Tibial artery (tissue), 4 donors: ENCODE measurements at regions not wholly inside any gene's neighbourhood (a gene's known extent, or its start where the extent isn't known, plus 50 kb on each side); places are given as distances from the start of the nearest gene placed in this dataset.

ENCODE experiments used
- DNase-seq, 2 donors: peaks; one replicate each; pipeline ENCODE4 v3.0.0-alpha.2; 2019
- H3K27ac ChIP-seq, 2 donors: fragments of 200-600 bp; sonication (generic) in 1 of 2; 1 replicate in 1 of 2; 2 replicates in 1 of 2; pipeline ENCODE4 v1.5.1; 2018 to 2019; ENCODE audit warnings: mild to moderate bottlenecking in 1 of 2
- H3K27me3 ChIP-seq, 2 donors: fragments of 200-600 bp; sonication (generic) in 1 of 2; one replicate each; pipeline versions ENCODE4 v1.5.1 to v1.6.0; 2016 to 2019
- H3K36me3 ChIP-seq, 3 donors: fragments of 200-600 bp; sonication (generic) in 2 of 3; one replicate each; pipeline ENCODE4 v1.5.1; 2016 to 2019; ENCODE audit warnings: mild to moderate bottlenecking in 2 of 3
- H3K4me1 ChIP-seq, 4 donors: fragments of 200-600 bp; sonication (generic) in 2 of 4; 1 replicate in 3 of 4; 2 replicates in 1 of 4; pipeline ENCODE4 v1.5.1; 2016 to 2019
- H3K4me3 ChIP-seq, 2 donors: fragments of 200-600 bp; sonication (generic) in 1 of 2; 1 replicate in 1 of 2; 2 replicates in 1 of 2; pipeline ENCODE4 v1.5.1; 2018 to 2019; ENCODE audit warnings: mild to moderate bottlenecking in 2 of 2
- H3K9me3 ChIP-seq, 3 donors: fragments of 200-600 bp; sonication (generic) in 1 of 3; one replicate each; pipeline ENCODE4 v1.5.1; 2016 to 2019
- intact Hi-C: fragments of 100-400 bp; cut with DNase I; formaldehyde crosslinking; loops from one replicate; pipeline ENCODE4 v1.15.0; 2023; ENCODE audit warnings: low total_unique reads
- TF ChIP-seq, protein P1 (sequence below), 2 experiments: fragments of 200-600 bp in 1 of 2; fragments of 450-650 bp in 1 of 2; IDR thresholded peaks; one replicate each; pipeline ENCODE4 v1.5.1; 2017 to 2019; ENCODE audit warnings: antibody characterized with exemption in 2 of 2, mild to moderate bottlenecking in 1 of 2, moderate library complexity in 1 of 2

DNA sequence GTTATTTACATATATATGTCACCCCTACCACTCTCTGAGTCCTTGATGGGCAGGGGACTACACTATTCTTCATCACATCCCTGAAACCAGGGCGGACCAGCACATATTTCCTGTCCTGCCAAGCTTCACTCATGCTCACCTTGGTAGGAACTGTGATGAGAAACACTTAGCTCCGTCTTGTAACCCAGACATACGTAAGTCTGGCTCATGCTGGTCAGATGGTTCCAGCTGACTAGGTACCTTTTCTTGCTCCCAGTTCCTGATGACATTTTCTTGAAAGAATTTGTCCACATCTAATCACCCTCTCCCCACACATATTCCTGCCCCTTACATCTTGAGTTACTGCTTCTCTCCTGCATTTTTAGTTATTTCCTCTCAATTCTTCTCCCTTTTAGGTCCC is 122.2 kb upstream of the MYLIP start:
- H3K27ac ChIP-seq = no peak overlapping the region
- H3K36me3 ChIP-seq = no peaks in the 10 kb centered on the region
- TF ChIP-seq, protein P1, sequence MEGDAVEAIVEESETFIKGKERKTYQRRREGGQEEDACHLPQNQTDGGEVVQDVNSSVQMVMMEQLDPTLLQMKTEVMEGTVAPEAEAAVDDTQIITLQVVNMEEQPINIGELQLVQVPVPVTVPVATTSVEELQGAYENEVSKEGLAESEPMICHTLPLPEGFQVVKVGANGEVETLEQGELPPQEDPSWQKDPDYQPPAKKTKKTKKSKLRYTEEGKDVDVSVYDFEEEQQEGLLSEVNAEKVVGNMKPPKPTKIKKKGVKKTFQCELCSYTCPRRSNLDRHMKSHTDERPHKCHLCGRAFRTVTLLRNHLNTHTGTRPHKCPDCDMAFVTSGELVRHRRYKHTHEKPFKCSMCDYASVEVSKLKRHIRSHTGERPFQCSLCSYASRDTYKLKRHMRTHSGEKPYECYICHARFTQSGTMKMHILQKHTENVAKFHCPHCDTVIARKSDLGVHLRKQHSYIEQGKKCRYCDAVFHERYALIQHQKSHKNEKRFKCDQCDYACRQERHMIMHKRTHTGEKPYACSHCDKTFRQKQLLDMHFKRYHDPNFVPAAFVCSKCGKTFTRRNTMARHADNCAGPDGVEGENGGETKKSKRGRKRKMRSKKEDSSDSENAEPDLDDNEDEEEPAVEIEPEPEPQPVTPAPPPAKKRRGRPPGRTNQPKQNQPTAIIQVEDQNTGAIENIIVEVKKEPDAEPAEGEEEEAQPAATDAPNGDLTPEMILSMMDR (IDR thresholded peaks at IDR 0.05) = no peak
- no peaks in the 10 kb centered on the region for H3K27me3 ChIP-seq
- no peak overlapping the region for H3K4me3 ChIP-seq
- no peaks in the 10 kb centered on the region for H3K9me3 ChIP-seq
- peaks cover 0 to 3% (median 0%) of the 10 kb centered on the region in 4 donors for H3K4me1 ChIP-seq
- intact Hi-C loops = no loop called here
- no peak for DNase-seq

DNA sequence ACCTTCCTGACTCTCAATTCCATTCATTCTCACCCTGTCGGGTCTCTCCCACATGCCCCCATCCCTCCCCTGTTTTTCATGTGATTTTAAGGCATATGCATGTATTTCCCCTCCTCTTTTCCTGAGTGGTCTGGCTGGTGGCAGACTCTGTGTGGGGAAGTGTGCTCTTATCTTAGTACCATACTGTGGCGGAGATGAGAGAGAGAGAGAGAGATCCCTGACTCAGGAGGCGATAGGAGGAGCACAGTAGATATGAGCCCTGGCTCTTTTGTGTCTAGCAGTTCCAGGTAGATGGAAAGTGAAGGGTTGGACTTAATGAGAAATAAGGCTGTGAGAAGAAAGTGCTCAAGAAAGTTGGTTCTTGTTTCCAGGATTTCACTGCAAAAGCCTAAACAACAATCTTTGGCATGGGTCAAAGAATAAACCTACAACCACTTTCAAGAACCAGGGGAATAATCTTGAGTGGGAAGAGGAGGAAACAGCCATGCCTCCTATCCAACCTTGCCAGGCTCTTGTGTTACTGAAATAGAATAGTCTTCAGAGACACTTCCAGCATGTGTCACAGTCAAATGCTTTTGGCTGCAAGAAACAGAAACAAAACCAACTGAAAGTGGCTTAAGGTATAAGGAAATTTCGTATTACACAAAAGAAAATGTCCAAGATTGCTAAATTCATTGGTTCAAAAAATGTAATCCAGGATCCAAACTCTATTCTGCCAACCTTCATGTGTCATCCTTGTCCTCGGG is 123.8 kb upstream of the MYLIP start:
- H3K4me1 ChIP-seq = peaks cover 0 to 3% (median 0%) of the 10 kb centered on the region in 4 donors

DNA sequence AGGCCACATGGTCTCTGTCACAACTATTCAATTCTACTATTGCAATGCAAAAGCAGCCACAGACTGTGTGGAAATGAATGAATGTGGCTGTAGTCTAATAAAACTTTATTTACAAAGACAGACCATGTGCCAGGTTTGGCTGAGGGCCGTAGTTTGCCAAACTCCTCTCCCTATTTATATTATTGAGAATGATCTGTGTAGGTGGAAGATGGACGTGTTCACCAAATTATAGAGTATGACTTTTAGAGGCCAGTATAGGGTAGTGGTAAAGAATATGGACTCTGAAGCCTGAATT is 125.7 kb upstream of the MYLIP start:
- intact Hi-C loops = no loop called here
- no peaks in the 10 kb centered on the region for H3K9me3 ChIP-seq
- TF ChIP-seq, protein P1 (IDR thresholded peaks at IDR 0.05) = no peak
- peaks cover 0 to 3% (median 0%) of the 10 kb centered on the region in 4 donors for H3K4me1 ChIP-seq
- no peak for DNase-seq
- H3K36me3 ChIP-seq = no peaks in the 10 kb centered on the region
- H3K27ac ChIP-seq = no peak overlapping the region
- no peaks in the 10 kb centered on the region for H3K27me3 ChIP-seq
- no peak overlapping the region for H3K4me3 ChIP-seq

More for the DNA sequence above, 123.8 kb upstream of the MYLIP start:
- TF ChIP-seq, protein P1 (IDR thresholded peaks at IDR 0.05) = no peak
- H3K4me3 ChIP-seq = no peak overlapping the region
- H3K36me3 ChIP-seq = no peaks in the 10 kb centered on the region
- no peak overlapping the region for H3K27ac ChIP-seq
- H3K9me3 ChIP-seq = no peaks in the 10 kb centered on the region
- no peaks in the 10 kb centered on the region for H3K27me3 ChIP-seq
- DNase-seq = no peak
- intact Hi-C loops = no loop called here

DNA sequence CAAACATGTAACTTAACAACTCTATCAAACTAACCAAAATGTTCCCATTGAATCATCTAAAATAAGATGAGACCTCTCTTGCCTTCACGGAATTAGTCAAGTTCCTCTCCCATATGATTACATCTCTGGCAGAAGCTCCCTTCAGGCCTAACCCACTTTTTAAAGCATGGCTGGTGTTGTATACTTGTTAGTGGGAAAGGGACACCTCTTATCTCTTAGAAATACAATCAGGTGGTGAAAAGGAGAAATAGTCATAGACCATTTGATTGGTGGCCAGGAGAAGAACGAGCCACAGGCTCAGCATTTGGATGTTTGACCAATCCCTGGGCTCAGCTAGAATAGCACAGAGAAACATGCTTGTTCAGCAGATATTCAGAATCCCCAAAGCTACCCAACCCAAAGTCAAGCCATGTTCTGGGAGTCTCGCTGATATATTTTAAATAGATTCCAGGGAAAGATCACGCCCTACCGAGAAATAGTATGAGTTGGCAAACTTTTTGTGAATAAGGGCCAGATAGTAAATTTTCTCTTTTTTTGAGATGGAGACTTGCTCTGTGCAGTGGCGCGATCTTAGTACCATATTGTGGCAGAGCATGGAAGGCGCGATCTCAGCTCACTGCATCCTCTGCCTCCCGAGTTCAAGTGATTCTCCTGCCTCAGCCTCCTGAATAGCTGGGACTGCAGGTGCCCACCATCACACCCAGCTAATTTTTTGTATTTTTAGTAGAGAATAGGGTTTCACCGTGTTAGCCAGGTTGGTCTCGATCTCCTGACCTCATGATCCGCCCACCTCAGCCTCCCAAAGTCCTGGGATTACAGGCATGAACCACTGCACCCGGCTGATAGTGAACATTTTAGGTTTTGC is 126.3 kb upstream of the MYLIP start:
- no peaks in the 10 kb centered on the region for H3K36me3 ChIP-seq
- H3K4me3 ChIP-seq = no peak overlapping the region
- no peaks in the 10 kb centered on the region for H3K9me3 ChIP-seq
- TF ChIP-seq, protein P1 (IDR thresholded peaks at IDR 0.05) = no peak
- H3K27ac ChIP-seq = no peak overlapping the region
- peaks cover 0 to 3% (median 0%) of the 10 kb centered on the region in 4 donors for H3K4me1 ChIP-seq
- H3K27me3 ChIP-seq = no peaks in the 10 kb centered on the region
- intact Hi-C loops = no loop called here
- no peak for DNase-seq

DNA sequence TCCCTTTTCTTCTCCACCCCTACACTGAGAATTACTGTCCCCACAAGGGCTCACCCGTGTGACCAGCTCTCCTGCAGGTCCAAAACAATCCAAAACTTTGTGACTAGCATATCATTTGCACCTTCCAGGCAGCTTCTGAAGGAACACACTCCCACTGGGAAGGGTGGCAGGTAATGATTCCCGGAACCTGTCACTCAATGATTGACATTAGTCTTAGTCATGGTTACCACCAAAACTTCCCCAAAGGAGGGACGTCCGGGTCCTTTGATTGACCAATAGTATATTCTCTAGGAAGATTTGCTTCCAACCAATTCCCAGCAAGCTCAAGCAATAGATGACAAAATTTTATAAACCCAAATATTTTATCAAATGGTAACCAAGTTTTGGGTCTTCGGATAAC is 127.7 kb upstream of the MYLIP start:
- Histone ChIP-seq H3K9me3 (no peaks in the 10 kb centered on the region), H3K4me1 (peaks cover 0 to 3% (median 0%) of the 10 kb centered on the region in 4 donors), H3K4me3 (no peak overlapping the region), H3K27ac (no peak overlapping the region), H3K27me3 (no peaks in the 10 kb centered on the region), H3K36me3 (no peaks in the 10 kb centered on the region)
- intact Hi-C loops = no loop called here
- DNase-seq = no peak
- TF ChIP-seq, protein P1 (IDR thresholded peaks at IDR 0.05) = no peak
